ENCODE measurements at regions not wholly inside any gene's neighbourhood (a gene's known extent, or its start where the extent isn't known, plus 50 kb on each side); places are given as distances from the start of the nearest gene placed in this dataset.
A peak's percentile ranks its signal among the peaks of the same experiment; 100 is the strongest.

DNA sequence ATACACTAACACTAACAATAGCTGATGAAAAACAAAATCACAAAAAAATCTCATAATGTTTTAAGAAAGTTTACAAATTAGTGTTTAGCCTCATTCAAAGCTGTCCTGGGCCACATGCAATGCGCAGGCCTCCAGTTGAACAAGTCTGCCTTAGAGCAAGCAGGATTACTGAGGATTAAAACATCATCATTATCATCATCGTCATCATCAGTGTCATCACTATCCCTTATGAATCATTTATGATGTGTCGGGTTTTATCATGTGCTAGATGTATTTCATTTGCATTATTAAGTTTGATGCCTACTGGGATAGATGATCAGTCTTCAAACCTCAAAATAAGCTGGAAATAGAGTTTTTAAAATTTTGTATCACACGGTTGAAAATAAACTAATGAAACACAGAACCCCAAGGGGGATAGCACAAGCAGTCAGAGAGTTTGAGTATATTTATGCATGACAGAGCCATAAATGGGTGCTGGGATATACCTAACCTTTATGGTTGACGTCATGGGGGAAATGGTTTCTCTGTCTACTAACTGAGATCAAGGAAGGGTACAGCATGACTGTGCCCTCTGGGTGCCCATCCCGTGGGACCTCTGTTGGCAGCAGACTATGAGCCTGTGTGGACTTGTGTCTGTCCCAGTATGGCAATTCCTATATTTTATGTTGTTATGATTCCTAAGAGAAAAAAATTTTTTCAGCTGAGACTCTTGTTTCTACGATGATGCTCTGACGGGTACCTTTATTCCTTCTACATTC lies 150.3 kb upstream of the ADRA1B start:
- DNase-seq, result no peak

GRCh38 chr5:159768243-159768642 lies 148.0 kb upstream of the ADRA1B start:
- no peak for DNase-seq

DNA sequence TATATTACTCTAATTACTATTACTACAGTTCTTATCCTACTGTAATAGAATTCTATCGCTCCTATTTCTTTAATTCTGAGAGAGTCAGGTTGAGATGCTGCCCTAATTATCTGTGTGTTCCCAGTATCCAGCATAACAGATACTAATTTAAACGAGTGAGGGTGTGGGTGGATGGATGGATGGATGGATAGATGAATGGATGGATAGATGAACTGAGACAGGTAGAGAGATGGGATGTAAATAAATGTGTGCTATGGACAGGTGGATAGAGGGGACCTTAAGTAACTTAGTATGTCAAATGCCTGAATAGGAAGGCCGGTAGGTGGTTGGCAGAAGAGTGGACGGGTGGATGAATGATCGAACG lies 143.6 kb upstream of the ADRA1B start:
- DNase-seq, result no peak

- peak; percentile 6 for DNase-seq
Measured at GRCh38 chr5:159773062-159773924, 143.0 kb upstream of the ADRA1B start.

GRCh38 chr5:159774476-159775031 lies 141.7 kb upstream of the ADRA1B start:
- DNase-seq, result no peak

- no peak for DNase-seq
Measured at GRCh38 chr5:159775890-159776289, 140.4 kb upstream of the ADRA1B start.

GRCh38 chr5:159777049-159777660 lies 139.1 kb upstream of the ADRA1B start:
- peak; percentile 61 for DNase-seq

DNA sequence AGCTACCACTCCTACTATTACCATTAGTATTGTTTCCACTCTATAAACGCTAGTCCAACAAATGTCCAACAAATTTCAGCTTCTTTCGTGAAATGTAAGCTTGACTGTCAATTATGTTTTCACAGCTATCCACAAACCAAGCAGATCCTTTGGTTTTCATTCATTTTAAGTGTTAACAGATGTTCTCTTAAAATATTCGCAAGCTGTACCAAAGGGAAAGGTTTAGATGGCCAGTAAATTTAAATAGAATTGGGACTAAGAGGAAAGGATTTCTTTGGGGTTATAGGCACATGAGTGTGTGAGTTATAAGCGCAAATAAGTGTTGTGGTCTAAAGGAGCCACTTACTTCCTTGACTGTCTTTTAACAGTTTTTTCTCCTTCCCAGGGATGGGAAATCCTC lies 136.8 kb upstream of the ADRA1B start:
- DNase-seq, result no peak

GRCh38 chr5:159780246-159780645 lies 136.0 kb upstream of the ADRA1B start:
- DNase-seq, result no peak

GRCh38 chr5:159781626-159782157 lies 134.6 kb upstream of the ADRA1B start:
- DNase-seq, result no peak

- no peak for DNase-seq
Measured at GRCh38 chr5:159782197-159782994, 133.9 kb upstream of the ADRA1B start.

GRCh38 chr5:159782995-159783300 lies 133.3 kb upstream of the ADRA1B start:
- DNase-seq, result no peak

DNA sequence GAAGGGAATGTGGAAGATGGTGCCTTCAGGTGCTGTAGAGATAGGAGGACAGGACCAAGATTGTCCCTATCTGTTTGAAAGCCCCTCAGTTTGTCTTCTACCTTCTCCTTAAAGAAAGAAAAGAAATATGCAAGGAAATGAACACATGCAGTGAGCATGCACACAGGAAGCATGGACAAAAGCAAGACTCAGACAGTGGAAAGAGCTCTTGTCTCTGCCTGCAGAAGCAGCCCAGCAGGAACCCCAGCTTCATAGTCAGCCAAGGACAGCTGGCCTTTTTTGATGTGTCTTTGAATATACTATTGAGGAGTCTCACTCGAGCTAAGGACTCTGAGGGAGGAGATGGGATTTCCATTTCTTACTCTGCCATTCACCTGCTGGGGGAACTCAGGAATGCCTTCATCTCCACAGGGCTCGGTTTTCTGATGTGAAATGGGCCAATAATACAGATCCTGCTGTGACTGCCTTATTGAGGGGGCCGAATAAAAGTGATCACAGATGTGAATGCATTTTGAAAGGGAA lies 132.5 kb upstream of the ADRA1B start:
- no peak for DNase-seq

GRCh38 chr5:159784993-159785392 lies 131.3 kb upstream of the ADRA1B start:
- no peak for DNase-seq

DNA sequence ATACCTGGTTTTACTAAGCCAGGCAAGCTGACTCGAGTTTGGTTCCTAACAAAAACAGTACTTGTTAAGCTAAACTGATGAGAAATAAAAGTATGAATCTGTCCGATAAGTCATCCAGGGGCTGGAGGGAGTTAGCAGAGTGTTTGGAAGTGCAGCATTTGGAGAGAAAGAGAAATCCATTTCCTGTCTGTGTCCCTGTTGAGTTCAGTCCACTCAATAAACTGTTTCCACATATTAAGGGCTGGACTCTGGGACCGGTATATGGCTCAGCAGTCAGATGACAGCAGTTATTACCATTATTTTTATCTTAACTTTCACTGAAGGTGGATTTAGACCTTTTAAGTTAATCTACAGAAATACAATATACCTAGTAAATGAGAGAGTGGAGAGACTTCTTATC lies 130.6 kb upstream of the ADRA1B start:
- DNase-seq, result no peak

GRCh38 chr5:159786201-159786600 lies 130.1 kb upstream of the ADRA1B start:
- DNase-seq, result no peak

GRCh38 chr5:159786901-159787691 lies 129.2 kb upstream of the ADRA1B start:
- no peak for DNase-seq

GRCh38 chr5:159787837-159788236 lies 128.4 kb upstream of the ADRA1B start:
- no peak for DNase-seq

DNA sequence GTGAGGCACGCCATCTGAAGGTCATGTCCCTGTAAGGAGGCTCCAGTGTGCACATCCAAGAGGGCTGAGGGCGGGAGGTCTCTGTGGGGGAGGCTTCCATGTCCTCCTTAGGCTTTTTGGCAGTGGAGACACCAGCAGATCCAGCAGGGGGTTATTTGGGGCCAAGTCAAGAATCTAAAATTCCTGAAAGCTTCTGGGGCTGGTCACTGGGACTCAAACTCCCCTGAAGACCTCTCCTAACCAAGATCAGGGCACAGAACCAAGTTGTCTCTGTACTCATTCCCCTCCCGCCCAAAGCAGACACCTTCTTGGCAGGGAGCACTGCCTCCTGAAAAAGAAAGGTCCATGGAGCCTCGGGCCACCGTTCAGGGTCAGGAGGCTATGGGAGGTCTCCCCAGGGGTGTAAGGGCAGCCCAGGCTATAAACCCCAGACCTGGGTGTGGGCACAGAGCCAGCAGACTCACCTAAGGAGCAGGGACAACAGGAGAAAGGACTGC lies 127.4 kb upstream of the ADRA1B start:
- DNase-seq, result no peak

DNA sequence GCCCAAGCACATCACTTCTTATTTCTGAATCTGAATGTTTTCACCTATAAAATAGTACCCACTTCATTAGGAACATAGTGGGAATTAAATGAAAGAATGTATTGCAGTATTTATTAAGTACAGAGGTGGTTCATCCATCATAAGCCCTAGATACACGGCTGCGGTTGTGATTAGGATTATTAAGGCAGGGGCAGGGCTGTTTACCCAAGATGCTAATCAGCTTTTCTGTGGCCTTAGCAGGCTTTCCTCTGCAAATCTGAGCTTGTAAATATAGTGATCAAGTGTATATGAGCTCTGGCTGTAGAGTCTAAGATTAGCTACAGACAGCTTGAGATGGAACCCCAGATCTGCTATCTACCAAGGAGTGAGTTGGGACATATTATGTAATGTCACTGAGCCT lies 124.1 kb upstream of the ADRA1B start:
- DNase-seq, result no peak

DNA sequence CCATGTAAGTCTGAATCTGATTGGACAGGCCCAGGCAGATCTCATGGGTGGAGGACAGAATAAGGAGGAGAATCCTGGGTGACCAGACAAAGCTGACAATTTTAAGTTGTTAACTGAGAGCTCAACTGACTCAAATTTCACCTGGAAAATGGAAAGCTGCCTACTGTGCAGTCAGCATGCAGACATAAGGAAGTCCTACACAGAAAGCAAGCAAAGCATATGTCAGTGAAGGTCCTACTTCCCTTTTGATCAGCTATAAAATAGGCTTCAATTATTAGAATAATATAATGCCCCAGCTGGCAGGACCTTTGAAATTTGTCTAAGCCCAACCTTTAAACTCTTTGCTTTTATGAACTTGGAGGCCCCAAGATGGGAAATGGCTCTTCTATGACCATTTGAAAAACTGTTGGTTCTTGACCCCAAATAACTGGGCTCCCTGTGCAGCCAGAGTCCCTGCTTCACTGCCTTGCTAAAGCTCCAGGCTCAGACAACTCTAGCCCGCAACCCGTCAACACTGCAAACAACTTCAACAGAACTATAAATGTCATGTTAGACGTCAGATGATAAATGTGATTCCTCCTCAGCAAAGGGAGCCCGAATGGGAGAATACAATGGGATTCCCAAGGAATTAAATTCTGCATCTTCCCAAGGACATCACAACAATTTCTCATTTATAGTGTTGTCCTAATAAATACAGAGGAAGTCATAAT lies 118.9 kb upstream of the ADRA1B start:
- no peak for DNase-seq

Data from NCI-H1694 (cell line).